G401.6 (cell line): ENCODE measurements at regions not wholly inside any gene's neighbourhood (a gene's known extent, or its start where the extent isn't known, plus 50 kb on each side); places are given as distances from the start of the nearest gene placed in this dataset.
"Not testable (repeated sequence)": the region's sequence is repeated elsewhere in the genome, so short reads cannot be mapped to it uniquely, and the experiment has no call there.

Experiments used
- FAIRE-seq: peaks from 2 replicates; lab custom pipeline; 2012; peaks lifted over from hg19 to GRCh38; lab: Jason Lieb, UNC

DNA sequence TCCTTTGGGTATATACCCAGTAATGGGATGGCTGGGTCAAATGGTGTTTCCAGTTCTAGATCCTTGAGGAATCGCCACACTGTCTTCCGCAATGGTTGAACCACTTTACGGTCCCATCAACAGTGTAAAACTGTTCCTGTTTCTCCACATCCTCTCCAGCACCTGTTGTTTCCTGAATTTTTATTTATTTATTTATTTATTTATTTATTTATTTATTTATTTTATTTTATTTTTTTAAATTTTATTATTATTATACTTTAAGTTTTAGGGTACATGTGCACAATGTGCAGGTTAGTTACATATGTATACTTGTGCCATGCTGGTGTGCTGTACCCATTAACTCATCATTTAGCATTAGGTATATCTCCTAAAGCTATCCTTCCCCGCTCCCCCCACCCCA, 456.0 kb downstream of the SEMA3D start:
- FAIRE-seq = not testable (repeated sequence)

DNA sequence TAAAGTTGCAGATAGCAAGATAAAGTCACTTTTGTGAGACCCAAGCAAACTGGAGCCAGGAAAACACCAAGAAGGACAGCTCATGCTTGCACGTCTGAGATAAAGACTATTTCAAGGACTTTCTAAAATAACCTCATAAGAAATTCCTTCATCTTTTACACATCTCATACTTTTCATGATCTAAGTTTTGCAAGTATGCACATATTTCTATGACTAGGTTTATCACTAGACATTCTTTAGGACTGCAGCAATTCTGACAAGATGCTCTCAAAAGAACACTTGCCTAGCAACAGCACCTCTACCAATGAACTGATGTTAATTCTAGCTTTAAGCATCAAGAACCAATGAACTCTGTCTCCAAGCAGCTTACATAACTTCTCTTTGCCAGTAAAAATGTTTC, 457.6 kb downstream of the SEMA3D start:
- FAIRE-seq = no peak

DNA sequence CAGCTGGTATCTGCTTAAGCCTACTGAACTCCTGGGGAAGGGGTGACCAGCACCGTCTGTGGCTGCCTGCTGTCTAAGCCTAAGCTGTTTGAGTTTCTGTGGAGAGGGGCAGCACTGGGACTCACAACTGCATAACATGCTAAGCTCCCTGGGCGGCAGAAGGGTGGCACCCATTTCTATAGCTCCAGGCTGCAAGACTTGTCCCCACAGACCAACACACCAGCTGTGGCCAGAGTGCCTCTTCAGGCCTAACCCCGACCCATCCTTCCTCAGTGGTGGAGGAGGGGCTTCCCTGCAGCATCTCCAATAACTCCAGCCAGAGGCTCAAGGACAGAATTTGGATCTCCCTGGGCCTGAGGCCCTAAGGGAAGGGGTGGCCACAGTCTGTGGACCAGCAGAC, 464.1 kb downstream of the SEMA3D start:
- FAIRE-seq = no peak

DNA sequence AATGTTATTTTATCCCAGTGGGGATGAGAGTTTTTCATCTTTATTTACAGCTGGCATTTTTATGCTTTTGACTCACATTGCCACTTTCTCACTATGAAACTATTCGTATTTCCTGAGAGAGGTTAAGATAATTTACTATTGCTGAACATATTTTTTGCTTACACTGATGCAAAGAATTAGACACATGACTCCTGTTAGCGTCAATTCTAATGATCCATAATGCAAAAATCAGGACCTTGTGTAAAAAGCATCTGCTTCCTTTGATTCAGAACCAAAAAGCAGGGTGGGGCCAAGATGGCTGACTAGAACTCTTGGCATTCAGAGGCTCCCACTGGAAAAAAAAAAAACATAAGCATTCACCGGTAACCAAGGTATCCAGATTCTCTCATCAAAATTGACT, 464.8 kb downstream of the SEMA3D start:
- FAIRE-seq = no peak

GRCh38 chr7:84720456-84721097, 466.3 kb downstream of the SEMA3D start:
- no peak for FAIRE-seq

DNA sequence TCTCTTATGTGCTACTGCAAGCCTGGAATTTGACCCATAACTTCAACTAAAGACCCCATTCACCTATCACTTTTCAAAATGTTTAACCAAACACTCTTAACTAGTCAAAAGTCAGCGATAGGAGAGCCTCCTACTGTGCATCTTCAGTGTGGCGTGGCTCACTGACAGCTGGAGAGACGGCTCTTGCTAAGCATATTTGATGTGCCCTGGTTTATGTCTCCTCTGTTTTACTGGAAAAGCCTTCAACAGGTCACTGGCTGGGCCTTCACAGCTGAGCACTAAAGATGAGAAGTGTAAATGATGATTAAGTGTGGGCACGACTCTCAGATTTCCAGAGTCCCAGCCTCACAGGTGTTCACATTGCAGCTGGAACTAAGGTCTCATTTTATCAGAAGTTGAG, 472.1 kb downstream of the SEMA3D start:
- FAIRE-seq = no peak

DNA sequence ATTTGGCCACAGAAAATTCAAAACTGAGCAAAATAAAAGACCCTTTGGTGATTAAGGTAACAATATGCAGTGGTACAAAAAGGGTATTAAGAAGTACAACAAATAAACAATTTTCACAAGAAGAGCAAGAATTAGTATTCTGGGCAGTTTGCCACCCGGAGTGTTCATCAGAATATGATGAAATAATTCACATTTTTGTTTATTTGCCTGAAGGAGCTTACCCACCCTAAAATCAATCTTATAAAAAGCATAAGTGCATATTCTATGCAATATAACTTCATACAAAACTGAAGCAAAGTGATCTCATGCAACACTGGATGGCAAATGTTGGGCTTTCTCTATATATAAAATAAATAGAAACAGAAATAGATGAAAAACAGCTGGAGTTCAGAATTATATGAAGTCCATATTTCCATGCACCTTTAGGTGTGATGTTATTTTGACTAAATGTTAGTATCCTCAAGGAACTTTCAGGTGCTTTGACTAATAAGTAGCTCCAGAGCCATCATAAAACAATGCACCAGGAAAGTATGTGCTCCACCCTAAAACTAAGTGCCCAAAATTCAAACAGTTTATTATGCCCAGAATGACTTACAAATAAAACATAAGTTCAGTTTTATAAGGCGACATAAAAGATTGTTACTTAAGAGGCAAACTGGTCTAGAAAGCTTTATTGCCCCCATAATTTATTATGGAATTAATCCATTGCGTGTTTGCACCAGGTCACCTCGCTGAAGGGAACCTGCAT, 474.3 kb downstream of the SEMA3D start:
- no peak for FAIRE-seq

DNA sequence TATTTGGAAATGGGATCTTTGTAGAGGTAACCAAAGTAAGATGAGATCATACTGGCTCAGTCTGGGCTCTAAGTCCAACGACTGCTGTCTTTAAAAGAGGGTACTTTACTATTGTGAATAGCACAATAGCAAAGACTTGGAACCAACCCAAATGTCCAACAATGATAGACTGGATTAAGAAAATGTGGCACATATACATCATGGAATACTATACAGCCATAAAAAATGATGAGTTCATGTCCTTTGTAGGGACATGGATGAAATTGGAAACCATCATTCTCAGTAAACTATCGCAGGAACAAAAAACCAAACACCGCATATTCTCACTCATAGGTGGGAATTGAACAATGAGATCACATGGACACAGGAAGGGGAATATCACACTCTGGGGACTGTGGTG, 476.3 kb downstream of the SEMA3D start:
- not testable (repeated sequence) for FAIRE-seq

GRCh38 chr7:84705706-84706105, 481.1 kb downstream of the SEMA3D start:
- no peak for FAIRE-seq

DNA sequence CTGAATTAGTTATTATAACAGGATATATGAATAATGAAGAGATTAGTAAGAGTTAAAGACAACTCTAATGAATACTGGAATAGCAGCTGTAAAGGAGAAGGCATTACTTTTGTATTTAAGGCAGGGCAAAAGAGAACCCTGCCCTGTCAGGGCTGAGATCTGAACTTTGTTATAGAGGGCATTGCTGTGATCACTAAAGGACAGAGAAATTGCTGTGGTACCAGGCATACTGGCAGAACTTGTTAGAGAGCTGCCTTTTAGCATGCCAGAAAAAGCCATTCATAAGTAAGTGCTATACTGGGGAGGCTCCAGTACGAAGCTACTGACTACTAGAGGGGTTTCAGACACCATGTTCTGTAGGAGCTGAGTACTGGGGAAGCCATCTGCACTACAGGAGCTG, 481.8 kb downstream of the SEMA3D start:
- FAIRE-seq = no peak

GRCh38 chr7:84704380-84704779, 482.5 kb downstream of the SEMA3D start:
- no peak for FAIRE-seq

GRCh38 chr7:84701524-84702306, 485.1 kb downstream of the SEMA3D start:
- peak; percentile 85 for FAIRE-seq

DNA sequence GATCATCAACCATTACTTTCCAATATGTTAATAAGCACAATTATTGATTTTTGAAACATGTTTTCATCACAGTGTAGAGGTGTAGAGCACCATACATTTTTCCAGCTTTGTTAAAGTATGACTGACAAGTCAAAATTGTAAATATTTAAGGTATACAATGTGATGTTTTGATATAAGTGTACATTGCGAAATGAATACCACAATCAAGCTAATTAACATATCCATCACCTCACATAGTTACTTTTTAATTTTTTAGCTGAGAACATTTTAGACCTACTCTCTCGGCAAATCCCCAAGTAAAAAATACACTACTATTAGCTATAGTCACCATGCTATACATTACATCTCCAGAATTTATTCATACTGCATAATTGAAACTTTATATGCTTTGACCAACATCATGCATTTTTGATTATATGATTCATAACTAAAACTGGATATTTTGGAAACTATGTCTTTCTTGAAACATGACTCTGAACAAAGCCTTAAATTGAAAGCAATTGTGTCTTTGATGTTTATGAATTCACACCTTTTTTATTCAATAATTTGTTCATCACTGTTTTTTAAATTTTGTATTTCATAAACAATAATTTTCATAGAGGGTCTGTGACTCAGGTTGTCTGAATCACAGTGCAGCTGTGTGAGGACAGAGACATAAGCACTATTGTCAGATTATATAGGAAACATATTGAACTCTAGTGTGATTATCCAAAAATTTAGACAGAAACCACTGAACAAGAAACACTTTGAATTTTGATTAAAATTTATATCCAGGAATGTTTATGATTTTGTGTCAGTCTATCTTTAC, 486.1 kb downstream of the SEMA3D start:
- FAIRE-seq = peak; percentile 51

GRCh38 chr7:84697506-84697905, 489.4 kb downstream of the SEMA3D start:
- no peak for FAIRE-seq

- no peak for FAIRE-seq
Measured at GRCh38 chr7:84693483-84693882, 493.4 kb downstream of the SEMA3D start.

DNA sequence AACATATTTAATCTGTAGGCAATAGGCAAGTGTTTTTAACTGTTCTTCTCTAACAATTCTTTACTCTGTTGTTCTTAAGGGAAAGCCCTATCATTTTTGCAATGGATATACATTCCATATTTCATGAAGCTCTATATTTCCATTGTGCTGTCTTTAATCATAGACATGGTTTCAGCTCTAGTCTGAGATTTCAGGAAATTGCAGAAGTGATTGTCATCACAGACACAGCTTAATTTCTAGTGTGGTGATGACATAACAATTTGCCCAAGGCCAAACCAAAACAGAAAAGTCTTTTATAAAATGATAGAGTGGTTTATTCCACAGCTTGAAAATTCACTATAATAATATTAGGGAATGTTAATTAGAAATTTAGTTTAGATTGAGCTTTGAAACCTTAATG, 494.1 kb upstream of the SEMA3A start:
- FAIRE-seq = no peak

DNA sequence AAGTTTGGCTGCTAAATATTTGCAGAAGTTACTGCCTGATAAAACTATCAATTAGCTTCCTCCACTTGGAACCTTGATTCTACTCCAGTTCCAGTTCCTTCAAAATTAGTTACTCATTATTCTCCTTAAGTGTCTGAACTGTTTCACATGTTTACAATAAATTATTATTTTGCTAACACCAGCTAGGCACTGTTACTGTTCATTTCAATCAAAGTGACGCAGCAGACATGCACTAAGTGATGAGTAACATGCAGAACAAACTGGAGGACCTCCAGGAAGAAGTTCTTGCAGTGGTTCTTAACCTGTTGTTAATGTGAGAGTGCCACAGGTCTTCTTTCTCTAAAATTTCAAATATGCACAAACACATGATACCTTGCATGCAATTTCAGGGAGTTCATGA, 491.8 kb upstream of the SEMA3A start:
- no peak for FAIRE-seq

DNA sequence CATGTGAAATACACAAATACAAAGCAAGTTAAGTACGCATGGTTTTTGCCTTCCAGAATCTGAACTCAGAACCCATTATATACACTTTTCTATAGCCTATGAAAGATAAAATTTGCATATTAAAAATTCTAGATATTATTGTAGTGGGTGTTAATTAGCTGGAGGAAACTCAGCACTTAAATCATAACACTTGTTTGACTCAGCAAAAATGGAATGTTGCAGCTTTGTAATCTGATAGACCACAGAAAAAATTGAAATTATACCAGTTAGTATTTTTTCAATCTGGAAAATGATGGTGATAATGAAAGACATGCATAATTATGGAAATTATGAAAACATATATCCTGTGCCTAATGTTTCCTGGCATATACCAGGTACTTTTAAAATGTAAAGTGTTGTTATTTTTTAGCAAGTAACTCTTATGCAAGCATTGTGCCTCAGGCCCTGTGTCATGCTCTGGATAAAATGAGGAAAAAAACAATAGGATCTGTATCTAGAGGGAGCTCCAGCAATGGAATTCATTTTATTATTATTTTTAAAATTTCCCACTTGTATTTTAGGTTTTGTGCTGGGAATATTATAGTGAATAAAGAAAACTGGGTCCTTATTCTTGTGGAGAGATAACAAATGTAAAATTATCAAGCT, 490.4 kb upstream of the SEMA3A start:
- FAIRE-seq = no peak

DNA sequence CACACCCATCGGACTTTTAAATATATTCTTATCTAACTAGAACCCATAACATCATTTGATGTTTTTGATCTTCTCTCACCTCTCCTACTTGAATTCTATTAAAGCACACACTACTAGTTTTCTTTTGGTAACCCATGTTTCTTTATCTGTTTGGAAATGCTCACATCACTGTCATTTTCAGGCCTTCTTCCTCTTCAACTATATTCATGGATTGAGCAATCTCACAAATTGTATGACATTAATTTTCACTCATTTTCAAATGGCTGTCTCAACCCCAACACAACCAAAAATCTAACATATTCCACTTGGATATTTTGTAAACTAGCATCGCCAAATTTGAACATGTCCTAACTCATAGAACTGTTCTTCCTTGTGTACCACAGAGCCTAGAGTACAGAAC, 488.0 kb upstream of the SEMA3A start:
- no peak for FAIRE-seq

DNA sequence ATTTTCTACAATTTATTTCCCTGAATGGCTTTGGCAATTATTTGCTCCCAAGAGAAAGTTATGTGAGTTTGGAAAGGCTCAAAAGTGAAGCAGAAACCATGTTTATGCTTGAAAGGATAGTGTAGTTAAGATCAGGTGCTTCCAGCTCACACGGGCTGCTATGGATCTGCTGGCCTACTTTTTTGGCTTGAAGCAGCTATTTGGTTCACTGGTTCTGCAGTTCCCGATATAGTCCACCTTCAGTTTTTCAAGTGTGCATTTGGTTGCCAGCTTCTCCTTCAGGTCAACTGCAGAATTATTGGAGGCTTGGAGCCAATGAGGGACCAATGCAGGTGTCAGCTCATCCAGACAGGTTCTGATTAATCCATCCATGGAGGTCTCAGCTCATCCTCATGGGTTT, 484.3 kb upstream of the SEMA3A start:
- no peak for FAIRE-seq

DNA sequence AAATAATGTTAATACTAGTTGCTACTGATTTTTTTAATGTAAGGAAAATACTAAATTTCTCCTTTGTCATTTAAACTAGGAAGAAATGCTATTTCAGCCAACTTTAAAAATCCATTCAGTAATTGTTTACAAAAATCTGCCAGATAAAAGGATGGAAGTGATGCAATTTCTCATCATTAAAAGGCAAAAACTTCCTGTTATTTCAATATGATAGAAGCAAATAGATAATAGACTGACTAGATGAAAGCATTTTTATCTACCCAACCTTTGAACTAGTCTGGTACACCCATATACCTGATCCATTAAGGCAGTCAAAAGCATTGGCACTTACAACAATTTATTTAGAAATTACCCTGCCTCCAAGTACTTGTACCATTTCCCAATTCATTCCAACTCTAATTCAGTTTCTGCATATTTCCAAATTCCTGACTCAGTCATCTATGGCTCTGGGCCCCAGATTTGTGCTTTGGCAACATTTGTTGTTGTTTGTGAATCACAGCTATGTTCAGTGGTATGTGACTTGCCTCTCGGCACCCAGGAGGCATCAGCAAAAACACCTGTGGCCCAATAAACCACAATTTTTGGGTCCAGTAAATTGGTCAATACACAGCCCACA, 482.6 kb upstream of the SEMA3A start:
- no peak for FAIRE-seq

DNA sequence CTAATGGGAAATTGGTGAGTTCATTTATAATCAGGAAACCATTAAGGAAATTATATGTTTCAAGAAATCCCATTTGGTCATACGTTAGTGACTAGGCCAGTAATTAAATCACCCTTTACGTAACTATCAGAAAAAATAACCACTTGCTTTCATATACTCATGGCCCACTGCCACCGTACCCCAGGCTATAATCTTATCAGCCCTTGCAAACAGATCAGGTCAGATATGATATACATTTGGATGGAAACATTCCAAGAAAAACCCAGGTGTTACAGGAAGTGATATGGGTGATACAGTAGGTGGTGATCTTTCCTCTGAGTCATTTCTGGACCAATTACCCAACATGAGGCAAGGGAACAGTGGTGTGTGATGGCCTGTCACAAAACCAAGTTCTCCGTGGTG, 481.0 kb upstream of the SEMA3A start:
- no peak for FAIRE-seq
